Activated CD8-positive, alpha-beta memory T cell treated with anti-CD3 and anti-CD28 coated beads for 24 hours (primary cell): ENCODE measurements at regions not wholly inside any gene's neighbourhood (a gene's known extent, or its start where the extent isn't known, plus 50 kb on each side); places are given as distances from the start of the nearest gene placed in this dataset.

Experiments used
- DNase-seq: peaks from one replicate; pipeline ENCODE4 v3.0.0-alpha.2; 2020

DNA sequence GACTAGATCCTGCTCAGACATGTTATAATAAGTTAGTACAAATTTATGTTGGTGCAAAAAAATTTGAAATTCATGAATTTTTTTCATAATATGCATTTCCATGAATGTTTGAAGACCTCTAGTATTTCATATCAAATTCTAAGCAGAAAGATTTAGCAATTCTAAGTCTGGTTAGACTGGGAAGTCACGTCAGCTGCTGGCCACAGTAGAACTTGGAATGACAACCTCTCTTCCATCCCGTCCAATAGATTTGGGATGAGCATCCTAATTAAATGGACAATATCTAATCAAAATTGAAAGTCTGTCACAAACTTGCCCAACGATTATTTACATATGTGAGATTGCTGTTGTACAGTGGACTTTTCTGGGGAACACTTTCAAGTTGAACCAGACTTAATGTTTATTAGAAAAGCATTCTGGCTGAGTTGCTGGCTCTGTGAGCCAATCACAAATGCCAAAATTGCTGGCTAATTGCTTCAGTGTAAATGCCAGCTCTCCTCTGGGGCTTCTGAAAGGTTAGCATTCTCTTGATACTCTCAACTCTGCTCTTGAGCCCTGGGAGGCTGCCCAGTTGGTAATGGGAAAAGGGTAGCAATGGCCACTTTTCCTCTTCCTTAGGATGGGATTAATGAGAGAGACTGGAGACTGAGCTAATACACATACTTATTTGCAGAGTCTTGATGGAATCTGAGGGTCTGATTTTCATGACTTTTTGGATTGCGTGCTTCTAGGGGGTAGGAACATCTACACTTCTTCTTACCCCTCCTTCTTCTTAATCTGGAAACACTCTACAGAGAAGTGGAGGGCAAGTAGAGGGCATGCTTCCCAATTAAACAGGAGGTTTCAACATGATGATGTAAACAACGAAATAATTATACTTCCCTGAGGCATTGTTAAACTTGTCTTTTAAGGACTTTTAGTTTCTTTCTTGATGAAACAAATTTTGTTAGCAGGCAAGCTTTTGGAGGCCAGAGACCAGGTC lies 253.5 kb downstream of the BAMBI start:
- no peak for DNase-seq

DNA sequence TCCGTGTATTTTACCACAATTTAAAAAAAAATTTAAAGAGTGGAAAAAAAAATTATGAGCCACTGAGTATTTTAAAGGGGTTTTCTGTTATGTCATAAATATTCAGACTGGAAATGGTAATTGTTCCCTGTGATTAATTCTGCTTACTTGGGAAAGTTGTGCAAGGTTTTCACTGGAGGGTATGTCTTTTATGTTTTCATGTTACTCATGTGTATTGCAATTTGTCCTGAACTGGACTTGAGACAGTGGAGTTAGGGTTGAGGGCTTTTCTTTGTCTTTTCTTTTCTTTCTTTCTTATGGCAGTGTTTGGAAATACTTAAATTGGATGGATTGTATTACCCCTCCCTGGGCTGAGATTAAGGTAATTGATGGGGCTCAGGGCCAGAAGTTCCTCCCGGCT lies 257.7 kb downstream of the BAMBI start:
- DNase-seq = no peak

DNA sequence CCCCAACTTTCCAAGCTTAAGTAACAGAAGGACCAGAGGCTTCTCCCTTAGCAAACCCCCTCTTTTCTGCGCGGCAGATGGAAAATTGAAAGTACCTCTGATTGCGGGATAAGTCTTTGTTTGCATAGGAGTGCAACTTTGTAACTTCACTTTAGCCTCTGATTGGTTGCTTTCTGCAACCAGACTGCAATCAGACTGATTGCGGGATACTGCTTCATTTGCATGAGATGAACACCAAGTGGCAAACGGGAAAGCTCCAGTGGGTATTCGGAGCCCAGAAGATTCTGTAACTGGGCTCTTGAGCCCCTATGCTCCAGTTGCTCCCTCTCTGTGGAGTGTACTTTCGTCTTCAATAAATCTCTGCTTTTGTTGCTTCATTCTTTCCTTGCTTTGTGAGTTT lies 260.6 kb downstream of the BAMBI start:
- no peak for DNase-seq

DNA sequence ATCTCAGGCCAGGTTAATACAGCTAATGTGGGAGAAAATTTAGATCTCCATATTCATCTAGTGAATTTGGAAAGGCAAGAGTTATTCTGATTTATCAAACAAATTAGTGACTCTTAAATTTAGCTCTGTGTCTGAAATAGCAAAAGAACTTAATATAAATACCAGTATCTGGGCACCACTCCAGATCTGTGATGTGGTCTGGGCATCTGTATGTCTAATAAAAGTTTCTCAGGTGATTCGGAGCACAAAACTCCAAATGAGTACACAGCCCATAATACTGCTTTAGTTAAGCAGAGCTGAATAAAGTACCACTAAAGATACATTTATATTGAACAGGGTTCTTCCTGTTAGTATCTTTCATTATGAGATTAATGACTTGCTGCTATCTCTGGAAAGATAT lies 261.4 kb downstream of the BAMBI start:
- DNase-seq = no peak

DNA sequence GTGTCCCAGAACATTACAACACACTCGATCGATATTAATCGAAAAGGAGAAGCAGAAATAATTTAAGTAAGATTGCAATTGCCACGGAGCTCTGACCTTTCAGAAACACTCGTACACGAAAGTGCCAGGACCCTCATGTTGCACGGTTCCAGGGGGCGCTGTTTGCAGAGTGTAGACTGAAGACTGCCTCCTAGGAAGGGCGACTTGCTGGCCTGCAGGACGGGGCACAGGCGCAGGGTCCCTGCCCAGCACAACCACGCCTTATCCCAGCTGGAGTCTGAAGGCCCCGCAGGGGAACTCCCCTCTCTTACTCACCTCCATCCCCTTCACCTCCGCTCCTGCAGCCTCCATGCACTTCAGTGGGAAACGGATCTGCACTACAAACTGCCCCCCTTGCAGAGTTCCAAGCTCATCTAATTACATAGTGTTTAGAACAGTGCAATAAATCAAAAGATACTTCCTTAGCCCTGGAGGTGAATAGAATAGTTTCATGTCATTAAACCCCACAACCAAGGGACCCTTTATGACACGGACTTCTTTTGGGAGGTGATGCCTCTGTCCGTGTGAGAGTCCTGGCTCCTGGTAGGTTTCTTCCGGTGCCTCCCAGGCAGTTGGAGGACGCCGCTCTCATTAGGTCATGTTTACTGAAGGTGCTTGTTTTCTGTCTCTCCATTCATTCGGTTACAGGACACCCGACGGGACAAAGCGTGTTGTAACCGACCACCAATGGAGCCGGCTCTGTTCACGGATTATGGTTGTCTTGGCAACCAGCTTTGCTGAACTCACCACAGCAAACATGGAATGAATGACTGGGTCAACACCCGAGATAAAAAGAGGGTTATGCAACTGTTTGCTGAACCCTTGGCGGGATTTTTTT lies 262.2 kb downstream of the BAMBI start:
- no peak for DNase-seq

DNA sequence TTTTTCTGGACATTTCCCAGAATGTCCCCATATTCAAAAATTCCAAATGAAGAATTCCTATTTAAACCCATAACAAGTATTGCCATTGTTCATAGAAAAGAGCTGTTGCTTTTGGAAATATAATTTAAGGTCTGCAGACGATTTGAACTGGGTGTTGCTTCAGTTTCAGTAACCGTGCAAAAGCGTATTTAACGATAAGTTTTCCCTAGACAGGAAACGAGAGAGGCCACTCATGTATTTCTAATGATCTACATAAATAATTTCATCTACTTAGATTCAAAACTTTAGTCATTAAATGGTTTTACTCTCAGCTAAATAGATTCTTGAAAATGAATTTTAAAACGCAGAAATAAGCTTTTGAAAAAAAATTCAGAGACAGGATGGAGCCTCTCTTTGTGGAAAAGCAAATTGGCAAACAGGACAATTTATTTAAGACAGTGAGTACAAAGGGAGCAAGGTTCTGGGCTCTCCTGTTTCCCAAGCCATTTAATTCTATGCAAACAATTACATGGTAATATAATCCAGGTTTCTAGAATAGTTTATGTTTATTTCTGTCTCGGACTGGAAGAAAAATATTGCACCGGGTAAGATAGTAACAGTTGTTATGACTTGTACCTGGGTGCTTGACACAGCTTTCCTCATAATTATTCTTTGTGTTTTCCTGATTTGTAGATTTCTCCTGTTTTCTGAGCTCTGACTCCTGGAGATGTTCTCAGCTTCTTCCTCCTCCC lies 263.0 kb downstream of the BAMBI start:
- DNase-seq = no peak

DNA sequence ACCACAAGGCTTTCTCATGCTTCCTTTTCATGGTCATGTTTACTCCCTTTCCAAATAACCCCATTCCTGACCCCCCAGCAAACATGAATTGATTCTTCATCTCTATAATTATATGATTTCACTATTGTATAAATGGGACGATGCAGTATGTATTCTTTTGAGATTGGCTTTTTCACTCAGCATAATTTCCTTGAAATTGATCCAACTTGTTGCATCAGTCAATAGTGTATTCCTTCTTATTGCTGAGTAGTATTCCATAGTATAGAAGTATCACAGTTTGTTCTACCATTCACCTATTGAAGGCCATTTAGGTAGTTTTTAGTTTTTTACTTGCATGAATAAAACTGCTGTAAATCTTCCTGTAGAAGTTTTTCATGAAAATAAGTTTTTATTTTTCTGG lies 264.7 kb downstream of the BAMBI start:
- no peak for DNase-seq

DNA sequence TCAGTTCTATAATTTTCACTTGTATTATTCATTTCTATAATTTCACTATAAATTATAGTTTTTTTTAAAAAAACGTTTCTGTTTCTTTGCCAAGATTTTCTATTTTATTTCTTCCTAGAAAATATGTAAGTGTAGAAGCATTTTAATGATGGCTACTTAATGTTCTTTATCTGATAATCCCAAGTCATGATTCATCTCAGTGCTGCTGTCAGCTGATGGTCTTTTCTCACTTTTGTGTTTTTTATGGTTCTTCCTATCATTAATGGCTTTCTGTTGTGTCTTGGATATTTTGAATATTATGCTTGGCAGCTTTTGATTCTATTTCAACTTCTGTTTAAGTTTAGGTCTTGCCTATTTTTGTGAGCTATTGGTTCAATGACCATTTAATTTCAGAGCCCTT lies 268.6 kb downstream of the BAMBI start:
- no peak for DNase-seq

DNA sequence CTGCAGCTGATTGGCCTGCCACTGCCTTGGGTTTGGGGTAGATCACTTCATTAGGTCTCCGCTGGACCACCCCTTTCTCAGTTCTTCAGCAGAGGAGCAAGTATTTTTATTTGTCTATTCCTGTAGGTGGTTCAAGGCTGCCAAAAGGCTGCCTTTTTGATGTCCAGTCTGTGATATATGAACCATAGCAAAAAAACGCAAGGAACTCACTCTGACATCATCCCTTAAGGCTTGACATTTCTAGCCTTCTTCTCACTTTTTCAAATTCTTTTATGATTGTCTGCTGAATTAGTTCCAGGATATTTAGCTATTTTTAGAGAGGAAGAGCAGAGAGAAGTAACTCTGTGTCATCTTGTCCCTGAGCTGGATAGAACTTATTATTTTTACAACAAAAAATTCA lies 269.2 kb downstream of the BAMBI start:
- no peak for DNase-seq

DNA sequence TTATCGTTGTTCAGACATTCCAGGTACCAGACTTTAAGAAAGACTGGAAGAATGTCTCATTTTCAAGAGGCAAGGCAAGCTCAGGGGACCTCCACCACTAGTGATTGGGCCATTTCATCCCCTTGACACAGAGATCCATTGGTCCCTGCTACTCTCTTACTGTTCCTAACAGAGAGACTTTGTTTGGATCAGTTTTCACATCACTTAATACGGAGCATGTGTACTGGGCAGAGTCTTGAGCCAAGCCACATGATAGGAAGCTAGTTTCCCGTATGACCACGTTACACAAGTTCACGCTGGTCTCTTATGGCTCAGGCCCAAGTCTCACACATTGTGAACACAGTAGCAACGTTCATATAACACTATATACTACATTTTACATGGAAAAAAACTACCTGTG lies 269.9 kb downstream of the BAMBI start:
- no peak for DNase-seq

DNA sequence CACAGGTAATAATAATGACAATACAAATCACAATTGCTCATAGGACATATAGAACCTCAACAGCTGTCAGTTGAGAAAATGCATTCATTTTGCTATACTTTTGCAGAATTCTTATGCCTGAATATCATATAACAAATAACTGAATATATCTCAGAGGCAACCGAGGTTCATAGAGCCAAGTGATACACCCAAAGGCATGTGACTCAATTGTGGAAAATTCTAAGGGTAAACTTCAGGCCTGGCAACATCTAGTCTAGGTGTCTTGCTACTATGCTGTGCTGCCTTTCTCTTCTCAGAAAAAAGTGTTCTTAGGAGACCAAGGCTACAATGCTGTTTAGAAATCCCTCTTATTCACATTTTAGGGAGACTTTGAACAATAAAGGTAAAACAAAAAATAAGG lies 270.7 kb downstream of the BAMBI start:
- DNase-seq = no peak

DNA sequence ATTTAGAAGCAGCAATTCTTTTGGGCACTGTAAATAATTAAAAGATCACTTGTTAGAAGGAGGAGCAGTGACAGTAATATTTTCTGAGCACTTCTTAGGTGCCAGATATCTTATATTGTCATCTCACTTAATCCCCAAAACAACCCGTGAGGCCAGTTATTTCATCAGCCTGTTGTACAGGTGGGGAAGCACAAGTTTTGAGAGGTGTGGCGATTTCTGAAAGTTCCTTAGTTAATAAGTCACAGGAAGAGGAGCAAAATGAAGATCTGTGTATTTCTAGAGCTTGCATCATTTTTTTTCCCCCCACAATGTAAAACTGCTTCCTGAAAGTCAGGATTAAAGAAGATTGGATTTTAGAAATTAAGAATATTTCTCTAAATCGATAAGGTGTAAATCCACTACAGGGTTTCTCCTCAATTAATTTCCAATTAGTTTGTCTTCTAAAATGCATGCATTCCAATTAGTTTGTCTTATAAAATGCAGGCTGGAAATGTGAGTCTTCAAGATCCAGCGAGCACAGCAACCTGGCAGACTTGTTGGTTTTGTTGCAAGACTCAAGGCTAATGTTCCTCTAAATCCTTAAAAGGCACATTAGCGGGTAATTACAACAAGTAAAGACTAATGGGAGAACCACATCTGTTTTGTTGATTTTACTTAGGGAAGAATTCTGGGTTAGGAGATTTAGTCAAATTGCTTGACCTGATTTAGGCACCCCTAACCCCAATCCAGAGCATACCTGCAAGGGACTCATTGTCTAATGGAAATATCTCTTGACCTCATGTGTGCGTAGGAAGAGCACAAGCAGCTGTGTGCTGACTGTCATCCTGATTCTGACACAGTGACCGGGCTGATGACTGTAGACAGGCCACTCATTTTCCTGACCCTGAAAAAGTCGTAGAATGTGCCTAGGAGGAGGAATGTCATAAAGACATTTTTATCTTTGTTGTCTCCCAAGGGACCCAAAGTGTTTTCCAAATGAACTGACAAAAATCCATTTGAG lies 272.0 kb downstream of the BAMBI start:
- no peak for DNase-seq

DNA sequence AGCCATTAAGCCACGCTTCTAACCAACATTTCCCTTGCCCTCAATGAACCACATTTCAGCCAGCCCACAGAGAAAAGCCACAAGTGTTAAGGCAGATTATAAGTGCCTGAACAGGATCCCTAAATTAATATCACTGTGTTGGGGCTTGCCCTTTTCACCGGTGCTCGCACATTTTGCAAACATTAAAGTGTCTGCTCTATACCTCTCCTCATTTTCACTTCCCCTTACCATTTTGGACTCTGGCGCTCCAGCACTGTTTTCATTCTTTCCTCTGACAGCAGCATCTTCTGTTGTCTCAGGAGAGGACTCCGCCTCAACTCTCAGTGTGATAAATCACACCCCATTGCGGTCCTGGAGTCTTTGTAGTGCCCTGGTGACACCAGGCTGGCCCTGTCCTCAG lies 274.2 kb downstream of the BAMBI start:
- no peak for DNase-seq

DNA sequence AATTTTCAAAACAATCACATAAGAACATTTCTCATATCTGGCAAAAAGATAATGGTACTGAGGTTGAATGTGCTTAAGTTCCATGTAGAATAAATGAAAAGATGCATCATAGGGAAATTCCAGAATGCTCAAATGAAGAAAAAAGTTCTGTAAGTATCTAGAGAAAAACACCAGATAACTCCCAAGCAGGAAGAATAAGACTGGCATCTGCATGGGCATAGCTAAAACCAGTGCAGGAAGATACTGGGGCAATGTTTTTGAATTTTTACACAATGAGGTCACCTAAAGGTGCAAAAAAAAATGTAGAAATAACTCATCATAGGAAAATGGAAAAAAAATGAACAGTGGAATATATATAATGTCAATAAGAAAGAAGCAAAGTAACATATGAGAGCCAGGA lies 275.2 kb downstream of the BAMBI start:
- DNase-seq = no peak

DNA sequence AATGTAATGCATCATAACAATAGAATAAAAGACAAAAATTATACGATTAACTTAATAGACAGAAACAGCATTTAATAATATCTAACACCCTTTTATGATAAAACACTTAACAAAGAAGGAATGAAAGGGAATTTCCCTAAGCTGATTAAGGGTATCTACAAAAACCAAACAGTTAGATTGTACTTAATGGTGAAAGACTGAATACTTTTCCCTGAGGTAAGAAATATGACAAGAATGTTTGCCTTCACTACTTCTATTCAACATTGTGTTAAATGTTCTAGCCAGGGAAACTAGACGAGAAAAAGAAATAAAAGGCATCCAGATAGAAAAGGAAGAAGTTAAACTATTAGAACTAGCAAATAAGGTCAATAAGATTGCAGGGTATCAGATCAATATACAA lies 276.9 kb downstream of the BAMBI start:
- DNase-seq = no peak

DNA sequence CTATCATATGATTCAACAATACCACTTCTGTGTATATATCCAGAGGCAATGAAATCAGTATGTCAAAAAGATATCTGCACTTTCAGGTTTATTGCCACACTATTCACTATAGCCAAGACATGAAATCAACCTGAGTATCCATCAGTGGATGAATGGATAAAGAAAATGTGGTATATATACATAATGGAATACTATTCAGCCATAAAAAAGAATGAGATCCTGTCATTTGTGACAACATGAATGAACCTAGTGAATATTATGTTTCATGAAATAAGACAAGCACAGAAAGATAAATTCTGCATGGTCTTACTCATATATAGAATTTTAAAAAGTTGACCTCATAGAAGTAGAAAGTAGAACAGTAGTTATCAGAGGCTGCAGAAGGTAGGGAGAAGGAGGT lies 281.1 kb downstream of the BAMBI start:
- no peak for DNase-seq

DNA sequence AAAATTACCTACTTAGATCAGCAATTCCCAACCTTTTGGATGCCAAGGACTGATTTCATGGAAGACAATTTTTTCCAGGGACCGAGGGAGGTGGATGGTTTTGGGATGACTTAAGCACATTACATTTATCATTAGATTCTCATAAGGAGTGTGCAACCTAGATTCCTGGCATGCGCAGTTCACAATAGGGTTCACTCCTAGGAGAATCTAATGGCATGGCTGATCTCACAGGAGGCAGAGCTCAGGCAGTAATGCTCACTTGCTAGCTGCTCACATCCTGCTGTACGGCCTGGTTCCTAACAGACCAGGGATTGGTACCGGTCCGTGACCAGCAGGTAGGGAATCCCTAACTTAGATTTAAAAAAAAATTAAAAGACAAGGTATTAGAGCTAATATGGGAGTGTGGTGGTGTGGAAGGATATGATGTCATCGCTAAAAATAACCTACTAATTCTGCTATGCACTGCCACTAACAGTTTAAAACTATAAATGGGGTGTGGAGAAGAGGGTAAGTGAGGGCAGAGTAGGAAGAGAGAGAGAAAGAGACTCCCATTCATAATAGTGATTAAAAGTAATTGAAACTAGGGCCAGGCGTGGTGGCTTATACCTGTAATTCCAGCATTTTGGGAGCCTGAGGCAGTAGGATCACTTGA lies 282.7 kb downstream of the BAMBI start:
- no peak for DNase-seq

DNA sequence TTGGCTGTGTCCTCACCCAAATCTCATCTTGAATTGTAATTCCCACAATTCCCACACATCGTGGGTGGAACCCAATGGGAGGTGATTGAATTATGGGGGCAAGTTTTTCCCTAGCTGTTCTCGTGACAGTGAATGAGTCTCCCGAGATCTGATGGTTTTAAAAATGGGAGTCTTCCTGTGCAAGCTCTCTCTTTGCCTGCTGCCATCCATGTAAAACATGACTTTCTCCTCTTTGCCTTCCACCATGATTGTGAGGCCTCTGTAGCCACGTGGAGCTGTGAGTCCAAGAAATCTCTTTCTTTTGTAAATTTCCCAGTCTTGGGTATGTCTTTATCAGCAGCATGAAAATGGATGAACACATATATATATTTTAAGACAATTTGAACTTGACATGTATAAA lies 285.4 kb downstream of the BAMBI start:
- DNase-seq = no peak

DNA sequence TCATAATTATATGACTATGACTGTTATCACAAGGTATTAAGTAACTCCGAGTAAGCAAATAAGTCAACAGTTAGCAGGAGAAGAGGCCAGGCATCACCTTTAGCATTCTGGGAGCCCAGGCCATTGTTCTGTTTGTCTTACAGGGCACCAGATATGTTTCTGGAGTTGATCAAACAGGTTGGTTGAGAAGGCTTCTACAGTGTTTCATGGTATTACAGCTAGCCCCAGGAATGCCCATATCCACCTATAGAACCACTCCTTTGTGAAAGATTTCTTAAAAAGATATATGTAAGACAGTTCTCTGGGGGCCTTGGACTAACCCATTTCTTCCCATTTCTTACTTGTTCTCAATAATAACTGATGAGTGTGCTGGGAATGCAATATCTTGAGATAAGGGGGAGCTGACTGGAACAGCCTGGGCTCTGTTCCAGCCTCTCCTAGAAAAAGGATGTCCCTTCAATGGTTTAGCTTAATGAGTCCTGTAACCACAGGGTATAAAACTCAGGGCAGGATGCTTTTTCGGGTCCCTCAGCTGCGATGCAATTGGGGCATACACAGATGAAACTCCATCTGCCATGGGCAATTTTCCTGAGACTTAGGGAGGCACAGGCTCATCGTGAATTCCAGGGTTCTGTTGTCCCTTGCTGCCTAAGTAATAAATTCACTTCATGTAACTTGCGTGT lies 286.4 kb downstream of the BAMBI start:
- no peak for DNase-seq

DNA sequence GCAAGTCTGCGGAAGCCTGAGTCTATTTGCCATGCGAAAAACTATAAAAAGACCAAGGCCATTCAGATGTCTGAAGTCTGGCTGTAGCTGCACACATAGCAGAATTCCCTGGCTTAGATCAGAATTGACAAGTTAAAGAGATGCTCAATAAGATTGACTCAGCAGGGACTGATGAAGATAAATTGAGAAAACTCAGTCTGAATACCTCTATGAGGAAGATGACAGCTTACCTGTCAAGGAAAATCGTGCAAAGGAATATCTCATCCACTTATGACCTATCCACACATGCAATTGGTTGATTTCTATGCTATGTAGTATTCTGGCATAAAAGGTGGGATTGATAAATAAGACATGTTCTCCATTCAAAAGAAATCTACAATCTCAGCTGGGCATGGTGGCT lies 288.6 kb downstream of the BAMBI start:
- no peak for DNase-seq

DNA sequence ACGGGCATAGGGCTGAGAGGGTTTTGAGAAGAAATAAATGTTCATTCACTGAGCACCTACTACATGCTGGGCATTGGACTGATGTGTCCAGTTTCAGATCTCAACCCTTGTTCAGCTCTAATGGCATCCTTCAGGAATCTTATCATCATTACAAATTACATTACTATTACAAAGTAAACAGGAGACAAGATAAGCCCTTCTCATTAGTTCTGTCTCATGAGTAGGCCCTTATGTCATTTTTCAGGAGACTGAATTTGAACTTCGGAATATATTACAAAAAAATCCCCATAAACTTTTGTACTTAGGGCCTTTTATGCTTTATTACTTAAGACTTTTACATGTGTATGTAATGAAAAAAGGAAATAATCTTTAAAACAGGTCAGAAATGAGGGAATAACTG lies 289.7 kb downstream of the BAMBI start:
- DNase-seq = no peak
